NB4 (cell line): ENCODE measurements at regions not wholly inside any gene's neighbourhood (a gene's known extent, or its start where the extent isn't known, plus 50 kb on each side); places are given as distances from the start of the nearest gene placed in this dataset.

ENCODE experiments used
- MAX ChIP-seq: IDR thresholded peaks from 2 replicates; pipeline ENCODE4 v1.6.1; 2011; ENCODE audit warnings: low read depth, low read length
- MYC ChIP-seq: IDR thresholded peaks from 2 replicates; pipeline ENCODE4 v1.6.1; 2011; ENCODE audit warnings: low read depth, low read length
- POLR2A ChIP-seq: IDR thresholded peaks from 2 replicates; pipeline ENCODE4 v1.6.1; 2011; ENCODE audit warnings: mild to moderate bottlenecking; ENCODE audit not compliant: insufficient read length; ENCODE audit errors: extremely low read depth
- TF ChIP-seq, protein P1 (sequence below): IDR thresholded peaks from one replicate; pipeline ENCODE4 v1.5.1; 2012; ENCODE audit warnings: low read depth, low read length

GRCh38 chr2:156787517-156787916 is 351.3 kb downstream of the GPD2 start:
- TF ChIP-seq POLR2A (no peak), MYC (no peak), MAX (no peak)
- TF ChIP-seq, protein P1, sequence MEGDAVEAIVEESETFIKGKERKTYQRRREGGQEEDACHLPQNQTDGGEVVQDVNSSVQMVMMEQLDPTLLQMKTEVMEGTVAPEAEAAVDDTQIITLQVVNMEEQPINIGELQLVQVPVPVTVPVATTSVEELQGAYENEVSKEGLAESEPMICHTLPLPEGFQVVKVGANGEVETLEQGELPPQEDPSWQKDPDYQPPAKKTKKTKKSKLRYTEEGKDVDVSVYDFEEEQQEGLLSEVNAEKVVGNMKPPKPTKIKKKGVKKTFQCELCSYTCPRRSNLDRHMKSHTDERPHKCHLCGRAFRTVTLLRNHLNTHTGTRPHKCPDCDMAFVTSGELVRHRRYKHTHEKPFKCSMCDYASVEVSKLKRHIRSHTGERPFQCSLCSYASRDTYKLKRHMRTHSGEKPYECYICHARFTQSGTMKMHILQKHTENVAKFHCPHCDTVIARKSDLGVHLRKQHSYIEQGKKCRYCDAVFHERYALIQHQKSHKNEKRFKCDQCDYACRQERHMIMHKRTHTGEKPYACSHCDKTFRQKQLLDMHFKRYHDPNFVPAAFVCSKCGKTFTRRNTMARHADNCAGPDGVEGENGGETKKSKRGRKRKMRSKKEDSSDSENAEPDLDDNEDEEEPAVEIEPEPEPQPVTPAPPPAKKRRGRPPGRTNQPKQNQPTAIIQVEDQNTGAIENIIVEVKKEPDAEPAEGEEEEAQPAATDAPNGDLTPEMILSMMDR = no peak
